Spinal cord (tissue), 9 donors: ENCODE measurements at regions not wholly inside any gene's neighbourhood (a gene's known extent, or its start where the extent isn't known, plus 50 kb on each side); places are given as distances from the start of the nearest gene placed in this dataset.

Experiments used
- DNase-seq, 6 donors: peaks; one replicate each; pipeline versions ENCODE4 v3.0.0 to v3.0.0-alpha.2; 2013 to 2015; ENCODE audit warnings: low spot score in 6 of 6, low read depth in 4 of 6
- H3K27ac ChIP-seq: one replicate; pipeline ENCODE4 v1.5.1; 2013; ENCODE audit warnings: low read depth, low read length, control low read depth
- H3K27me3 ChIP-seq: one replicate; pipeline ENCODE4 v1.6.1; 2013; ENCODE audit warnings: low read length; ENCODE audit not compliant: control insufficient read depth, insufficient read depth
- H3K36me3 ChIP-seq: one replicate; pipeline ENCODE4 v1.6.1; 2013; ENCODE audit warnings: low read length; ENCODE audit not compliant: control insufficient read depth, insufficient read depth
- H3K4me1 ChIP-seq: one replicate; pipeline ENCODE4 v1.6.1; 2013; ENCODE audit warnings: low read length; ENCODE audit not compliant: control insufficient read depth, insufficient read depth
- H3K4me3 ChIP-seq: one replicate; pipeline ENCODE4 v1.5.1; 2013; ENCODE audit warnings: low read depth, low read length, control low read depth
- H3K9me3 ChIP-seq: one replicate; pipeline ENCODE4 v1.6.1; 2013; ENCODE audit warnings: low read length; ENCODE audit not compliant: control insufficient read depth, insufficient read depth
- WGBS: methylation state at CpG from one replicate; pipeline ENCODE4 v1.1.5; 2013; ENCODE audit warnings: missing lambda C conversion rate; ENCODE audit not compliant: insufficient coverage; 5-methylcytosine and 5-hydroxymethylcytosine counted together
- donor health status: healthy.

DNA sequence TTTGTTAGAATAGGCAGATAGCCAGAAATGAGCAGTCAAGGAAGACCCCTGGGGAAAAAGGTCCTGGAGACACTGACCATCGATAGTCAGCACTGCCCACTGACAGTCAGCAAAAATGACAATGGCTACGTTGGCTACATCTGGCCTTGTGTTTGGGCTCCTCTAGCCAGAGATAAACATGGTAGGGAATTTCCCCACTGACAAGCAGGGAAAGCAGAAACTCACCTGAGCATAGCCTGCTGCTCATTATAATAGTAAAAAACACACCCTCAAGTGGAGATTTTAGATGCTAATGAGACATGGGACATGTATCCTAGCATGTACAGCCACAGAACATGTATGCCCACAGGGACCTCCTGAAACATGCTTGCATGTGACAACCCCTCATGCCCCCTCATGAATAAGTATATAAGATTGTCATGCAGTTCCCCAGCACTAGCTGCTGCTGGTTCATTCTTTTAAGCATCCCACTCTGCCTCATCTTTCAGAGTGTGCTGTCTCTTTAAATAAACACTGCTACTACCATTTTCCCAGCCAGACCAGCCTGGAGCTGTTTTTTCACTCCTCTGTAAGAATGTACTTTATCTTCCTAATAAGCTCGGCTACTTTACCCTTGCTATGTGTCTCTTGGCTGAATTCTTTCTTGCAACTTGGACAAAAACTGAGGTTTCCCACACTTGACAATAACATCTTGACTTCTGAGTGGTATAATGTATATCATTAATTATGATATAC is 550.1 kb upstream of the CDH8 start:
- no peaks in the 10 kb centered on the region for H3K27me3 ChIP-seq
- DNase-seq = no peak
- peaks cover 4% of the 10 kb centered on the region for H3K9me3 ChIP-seq
- no peaks in the 10 kb centered on the region for H3K4me1 ChIP-seq
- no peaks in the 10 kb centered on the region for H3K36me3 ChIP-seq
- H3K4me3 ChIP-seq = no peak overlapping the region
- 73% methylated on average over 2 of the region's 3 CpGs for WGBS
- H3K27ac ChIP-seq = no peak overlapping the region

DNA sequence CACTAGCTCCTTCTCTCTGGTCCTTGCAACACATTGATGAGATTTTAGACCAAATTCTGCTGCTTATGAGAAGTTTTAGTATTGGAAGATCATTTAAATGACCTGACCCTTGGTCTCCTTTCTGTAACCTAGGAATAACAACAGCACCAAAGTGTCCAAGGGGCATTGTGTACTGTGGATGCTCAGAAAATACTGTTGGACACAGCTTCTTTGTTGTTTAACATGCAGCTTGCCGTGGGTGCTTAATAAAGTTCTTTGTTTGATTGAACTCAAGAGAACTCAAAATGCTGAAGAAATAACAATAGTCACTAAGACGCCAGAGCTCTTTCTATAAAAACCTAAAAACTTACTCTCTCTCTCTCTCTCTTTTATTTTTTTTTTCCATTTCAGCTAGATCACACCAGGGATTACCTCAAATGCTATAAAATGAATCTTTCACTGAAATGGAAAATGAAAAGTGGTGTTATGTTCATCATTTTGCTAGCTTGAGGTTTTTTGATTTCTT is 548.9 kb upstream of the CDH8 start:
- Histone ChIP-seq H3K27me3 (no peaks in the 10 kb centered on the region), H3K4me3 (no peak overlapping the region), H3K9me3 (peaks cover 4% of the 10 kb centered on the region), H3K4me1 (no peaks in the 10 kb centered on the region), H3K36me3 (no peaks in the 10 kb centered on the region), H3K27ac (no peak overlapping the region)
- WGBS = no CpG with 5 or more reads among the region's 2 CpGs
- peak in 1 of 6 donors; percentile 13 for DNase-seq

DNA sequence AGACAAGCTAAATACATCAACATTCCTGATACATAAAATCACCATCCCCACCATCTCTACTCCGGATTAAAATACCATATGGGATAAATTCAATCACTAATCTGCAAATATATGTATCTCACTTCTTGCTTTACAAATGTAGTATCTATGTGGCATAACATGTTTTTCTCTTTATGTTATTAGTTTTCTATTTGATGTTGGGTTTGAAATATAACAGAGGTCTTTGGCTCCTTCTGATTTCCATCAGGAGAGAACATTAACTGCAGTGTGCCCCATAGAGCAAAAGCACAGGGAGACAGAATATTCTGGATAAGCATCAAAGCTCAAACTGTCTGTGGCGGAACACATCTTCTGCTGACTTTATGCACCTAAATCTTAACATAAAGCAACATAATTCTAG is 547.2 kb upstream of the CDH8 start:
- Histone ChIP-seq H3K4me3 (no peak overlapping the region), H3K27ac (no peak overlapping the region), H3K27me3 (no peaks in the 10 kb centered on the region), H3K36me3 (no peaks in the 10 kb centered on the region), H3K4me1 (no peaks in the 10 kb centered on the region), H3K9me3 (peaks cover 4% of the 10 kb centered on the region)
- no CpG with 5 or more reads among the region's 2 CpGs for WGBS
- no peak for DNase-seq

DNA sequence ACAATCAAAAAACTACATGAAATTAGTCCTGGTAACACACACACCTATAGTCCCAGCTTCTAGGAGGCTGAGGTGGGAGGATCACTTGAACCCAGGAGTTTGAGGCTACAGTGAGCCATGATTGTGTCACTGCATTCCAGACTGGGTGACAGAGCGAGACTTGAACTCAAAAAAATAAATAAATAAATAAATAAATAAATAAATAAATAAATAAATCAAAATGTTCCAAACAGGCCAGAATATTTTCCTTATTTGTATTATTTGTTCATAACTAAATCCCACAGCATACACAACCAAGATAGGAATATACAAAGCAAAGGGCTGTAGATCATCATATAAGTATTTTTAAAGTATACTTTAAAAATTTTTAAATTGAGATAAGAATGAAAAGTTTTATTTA is 537.2 kb upstream of the CDH8 start:
- no peaks in the 10 kb centered on the region for H3K4me1 ChIP-seq
- no CpG with 5 or more reads among the region's 1 CpG for WGBS

DNA sequence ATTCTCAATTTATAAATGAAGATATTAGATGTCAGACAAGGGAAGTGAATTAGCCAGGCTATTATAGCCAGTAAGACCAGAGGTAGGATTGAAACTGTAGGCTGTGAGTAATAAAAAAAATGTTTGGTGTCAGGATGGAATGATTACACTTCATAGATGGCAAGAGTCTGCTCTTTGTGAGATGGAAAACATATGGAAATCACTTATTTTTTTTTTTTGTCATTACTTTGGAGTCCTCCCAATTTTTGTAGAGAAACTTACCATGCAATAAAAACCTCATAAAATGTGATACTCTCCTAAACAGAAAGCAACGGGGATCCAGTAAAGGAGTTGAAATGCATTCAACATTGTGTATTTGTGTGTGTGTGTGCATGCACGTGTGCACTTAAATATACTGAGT is 532.7 kb upstream of the CDH8 start:
- no peak overlapping the region for H3K4me3 ChIP-seq
- 100% methylated on average over 1 of the region's 2 CpGs for WGBS
- H3K9me3 ChIP-seq = no peaks in the 10 kb centered on the region
- H3K4me1 ChIP-seq = no peaks in the 10 kb centered on the region
- DNase-seq = no peak
- H3K36me3 ChIP-seq = no peaks in the 10 kb centered on the region
- no peak overlapping the region for H3K27ac ChIP-seq
- H3K27me3 ChIP-seq = no peaks in the 10 kb centered on the region

More for the DNA sequence above, 537.2 kb upstream of the CDH8 start:
- H3K27me3 ChIP-seq = no peaks in the 10 kb centered on the region
- H3K27ac ChIP-seq = no peak overlapping the region
- H3K9me3 ChIP-seq = no peaks in the 10 kb centered on the region
- no peaks in the 10 kb centered on the region for H3K36me3 ChIP-seq
- no peak overlapping the region for H3K4me3 ChIP-seq
- DNase-seq = no peak

DNA sequence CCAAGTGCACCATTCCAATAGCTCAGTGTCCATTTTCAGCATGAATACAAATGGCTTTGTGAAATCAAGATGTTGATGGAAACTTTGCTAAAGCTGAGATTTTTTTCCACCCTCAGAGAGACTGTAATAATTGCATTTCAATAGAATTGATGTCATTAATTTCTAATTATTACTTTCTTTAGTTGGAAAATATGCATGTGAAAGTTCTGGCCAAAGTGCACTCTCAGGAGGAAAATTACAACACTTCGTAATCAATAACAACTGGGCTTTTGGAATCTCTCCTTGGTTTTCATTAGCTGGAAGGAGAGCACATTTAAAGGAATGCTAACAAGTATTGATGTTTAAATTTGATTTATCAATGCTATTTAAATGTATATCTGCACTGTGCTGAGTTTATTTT is 529.5 kb upstream of the CDH8 start:
- H3K4me1 ChIP-seq = no peaks in the 10 kb centered on the region
- no peaks in the 10 kb centered on the region for H3K9me3 ChIP-seq
- no CpG with 5 or more reads among the region's 1 CpG for WGBS
- H3K4me3 ChIP-seq = no peak overlapping the region
- H3K27ac ChIP-seq = no peak overlapping the region
- no peaks in the 10 kb centered on the region for H3K36me3 ChIP-seq
- DNase-seq = no peak
- H3K27me3 ChIP-seq = no peaks in the 10 kb centered on the region

DNA sequence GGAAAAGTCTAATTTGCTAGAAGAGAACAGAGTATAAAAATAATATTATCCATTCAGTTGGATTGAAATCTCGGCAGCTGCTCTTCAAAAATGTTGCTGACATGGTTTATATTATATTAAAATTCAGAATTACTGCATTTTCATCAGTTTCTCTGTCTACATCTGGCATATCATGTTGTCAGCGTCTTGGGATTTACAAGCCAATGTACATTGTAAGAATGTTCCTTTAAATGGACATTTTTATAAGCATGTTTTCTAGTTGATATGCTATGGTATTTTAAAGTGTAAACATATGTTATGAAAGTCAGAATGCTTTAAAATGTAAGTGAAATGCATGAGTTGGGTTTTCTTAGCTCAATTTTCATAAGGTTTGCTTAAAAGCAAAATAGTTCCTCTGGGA is 528.1 kb upstream of the CDH8 start:
- no peak for DNase-seq
- Histone ChIP-seq H3K9me3 (no peaks in the 10 kb centered on the region), H3K36me3 (no peaks in the 10 kb centered on the region), H3K27ac (no peak overlapping the region), H3K4me3 (no peak overlapping the region), H3K4me1 (no peaks in the 10 kb centered on the region), H3K27me3 (no peaks in the 10 kb centered on the region)
- no CpG with 5 or more reads among the region's 2 CpGs for WGBS

DNA sequence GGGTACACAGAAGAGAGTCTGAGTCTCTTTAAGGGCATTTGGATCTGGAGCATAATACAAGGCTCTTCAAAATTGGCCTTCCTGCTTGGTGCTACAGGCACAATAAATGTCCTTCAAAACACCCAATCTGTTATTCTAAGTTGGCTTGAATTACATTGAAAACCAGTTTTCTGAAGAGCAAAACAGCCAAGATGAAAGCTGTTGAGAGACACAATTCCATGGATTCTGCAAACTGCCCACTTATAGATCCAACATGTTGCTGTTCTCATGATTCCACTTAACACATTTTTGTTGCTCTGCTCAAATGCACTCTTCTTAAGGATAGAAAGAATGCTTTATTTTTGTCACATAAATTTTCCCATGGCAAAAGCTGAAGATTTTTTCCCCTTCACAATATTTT is 525.9 kb upstream of the CDH8 start:
- H3K9me3 ChIP-seq = no peaks in the 10 kb centered on the region
- peak in 1 of 6 donors; percentile 42 for DNase-seq
- no peak overlapping the region for H3K27ac ChIP-seq
- H3K4me3 ChIP-seq = no peak overlapping the region
- H3K27me3 ChIP-seq = no peaks in the 10 kb centered on the region
- H3K4me1 ChIP-seq = no peaks in the 10 kb centered on the region
- no peaks in the 10 kb centered on the region for H3K36me3 ChIP-seq

DNA sequence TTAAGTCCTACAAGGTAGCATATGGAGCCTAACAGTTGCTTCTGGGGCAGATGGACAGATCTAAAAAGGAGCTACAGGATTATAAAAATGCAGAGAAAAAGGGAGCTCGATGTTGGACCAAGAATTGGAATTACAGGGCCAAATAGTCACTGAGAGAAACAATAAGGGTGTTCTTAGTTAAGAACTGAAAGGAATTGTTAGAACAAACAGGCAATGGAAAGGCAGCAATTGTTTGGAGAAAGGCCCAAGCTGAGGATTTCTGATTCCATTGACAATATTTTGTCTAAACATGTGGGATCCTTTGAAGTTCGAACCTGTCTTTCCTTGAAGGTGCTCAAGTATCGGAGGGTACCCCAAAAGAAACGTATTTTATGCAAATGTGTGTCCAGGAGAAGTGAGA is 513.6 kb upstream of the CDH8 start:
- no peak overlapping the region for H3K27ac ChIP-seq
- no peak overlapping the region for H3K4me3 ChIP-seq
- H3K36me3 ChIP-seq = no peaks in the 10 kb centered on the region
- DNase-seq = no peak
- no peaks in the 10 kb centered on the region for H3K4me1 ChIP-seq
- H3K27me3 ChIP-seq = no peaks in the 10 kb centered on the region
- 83% methylated on average over 4 of the region's 4 CpGs for WGBS
- no peaks in the 10 kb centered on the region for H3K9me3 ChIP-seq

DNA sequence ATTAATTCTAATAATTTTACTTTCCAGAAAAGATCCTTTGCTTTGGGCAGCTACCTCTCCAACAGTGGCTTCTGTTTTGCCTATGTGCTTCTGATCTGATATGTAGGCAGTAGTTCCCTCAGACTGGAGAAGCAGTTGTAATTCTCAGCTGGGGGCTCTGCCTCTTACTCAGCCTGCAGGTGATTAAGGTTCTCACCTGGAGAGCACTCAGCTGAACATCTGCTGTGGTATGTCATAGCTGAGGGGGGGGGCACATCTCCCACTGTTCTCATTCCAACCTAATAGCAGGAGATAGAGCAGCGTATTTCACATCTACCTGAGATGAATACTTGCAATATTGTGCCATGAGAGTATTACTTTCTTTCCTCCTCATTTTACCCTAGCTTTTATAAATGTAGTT is 511.9 kb upstream of the CDH8 start:
- DNase-seq = peak in 1 of 6 donors; percentile 67
- Histone ChIP-seq H3K27ac (no peak overlapping the region), H3K9me3 (no peaks in the 10 kb centered on the region), H3K27me3 (no peaks in the 10 kb centered on the region), H3K4me1 (no peaks in the 10 kb centered on the region), H3K36me3 (no peaks in the 10 kb centered on the region), H3K4me3 (no peak overlapping the region)
- no CpG with 5 or more reads among the region's 1 CpG for WGBS
